RKO (cell line): ENCODE measurements at regions not wholly inside any gene's neighbourhood (a gene's known extent, or its start where the extent isn't known, plus 50 kb on each side); places are given as distances from the start of the nearest gene placed in this dataset.
"Not testable (repeated sequence)": the region's sequence is repeated elsewhere in the genome, so short reads cannot be mapped to it uniquely, and the experiment has no call there.

Source experiments
- DNase-seq: peaks from one replicate; pipeline ENCODE4 v3.0.0-alpha.2; 2016; ENCODE audit warnings: low spot score

- DNase-seq: no peak
Measured at GRCh38 chr18:73681912-73682311, 465.7 kb downstream of the FBXO15 start.

DNA sequence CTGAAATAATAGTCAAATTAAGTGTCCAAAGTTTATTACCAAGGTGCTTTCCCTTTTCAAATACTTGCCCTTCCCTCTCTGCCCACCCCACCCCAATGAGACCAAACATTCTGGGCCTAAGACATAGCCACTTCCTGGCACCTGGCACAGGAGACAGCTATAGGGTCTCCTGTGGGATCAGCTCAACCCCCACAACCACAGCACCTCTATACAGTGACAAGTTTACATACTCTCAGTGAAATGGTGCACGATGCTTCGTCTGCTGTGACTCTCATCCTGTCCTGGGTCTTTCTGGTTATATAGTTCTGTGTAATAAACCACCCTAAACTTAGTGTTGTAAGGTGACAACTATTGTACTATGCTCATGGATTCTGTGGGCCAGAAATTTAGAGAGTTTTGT lies 466.2 kb downstream of the FBXO15 start:
- no peak for DNase-seq

GRCh38 chr18:73679941-73680712 lies 467.5 kb downstream of the FBXO15 start:
- no peak for DNase-seq

GRCh38 chr18:73677450-73677849 lies 470.2 kb downstream of the FBXO15 start:
- no peak for DNase-seq

GRCh38 chr18:73674125-73674865 lies 473.3 kb downstream of the FBXO15 start:
- no peak for DNase-seq

- not testable (repeated sequence) for DNase-seq
Measured at GRCh38 chr18:73671480-73671879, 476.2 kb downstream of the FBXO15 start.

DNA sequence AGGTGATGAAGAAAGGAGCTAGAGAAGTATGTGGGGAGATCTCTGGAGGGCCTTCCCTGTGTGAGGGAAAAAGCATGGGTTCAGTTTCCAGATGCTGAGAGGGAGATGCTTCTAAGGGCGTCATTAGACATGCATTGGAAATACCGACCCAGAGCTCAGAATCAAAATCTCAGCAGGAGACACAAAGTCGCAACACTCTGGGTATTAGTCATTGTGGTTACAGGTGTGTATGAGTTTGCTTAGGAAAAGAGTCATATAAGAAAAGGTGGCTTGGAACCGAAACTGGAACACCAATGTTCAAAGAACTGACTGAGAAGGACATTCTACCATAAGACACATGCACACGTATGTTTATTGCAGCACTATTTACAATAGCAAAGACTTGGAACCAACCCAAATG lies 477.1 kb downstream of the FBXO15 start:
- DNase-seq: no peak

- no peak for DNase-seq
Measured at GRCh38 chr18:73670039-73670438, 477.6 kb downstream of the FBXO15 start.

DNA sequence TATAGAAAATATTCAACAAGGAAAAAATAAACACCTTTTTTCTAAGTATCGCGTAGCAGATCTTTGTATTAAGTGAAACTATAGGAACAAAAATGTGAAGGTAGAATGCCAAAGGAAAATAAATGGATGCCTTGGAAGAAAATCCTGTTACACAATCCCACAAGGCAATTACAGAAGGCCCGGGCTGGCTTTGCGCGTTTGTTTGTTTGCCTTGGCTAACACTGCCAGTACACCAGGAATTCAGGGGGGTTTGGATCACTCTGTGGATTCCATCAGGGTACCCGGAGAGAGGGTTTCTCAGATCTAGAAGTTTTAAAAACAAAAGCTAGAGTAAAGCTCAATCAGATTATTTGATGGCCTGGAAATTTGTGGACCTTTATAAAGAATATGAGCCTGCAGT lies 478.3 kb downstream of the FBXO15 start:
- no peak for DNase-seq

GRCh38 chr18:73668051-73668450 lies 479.6 kb downstream of the FBXO15 start:
- no peak for DNase-seq

DNA sequence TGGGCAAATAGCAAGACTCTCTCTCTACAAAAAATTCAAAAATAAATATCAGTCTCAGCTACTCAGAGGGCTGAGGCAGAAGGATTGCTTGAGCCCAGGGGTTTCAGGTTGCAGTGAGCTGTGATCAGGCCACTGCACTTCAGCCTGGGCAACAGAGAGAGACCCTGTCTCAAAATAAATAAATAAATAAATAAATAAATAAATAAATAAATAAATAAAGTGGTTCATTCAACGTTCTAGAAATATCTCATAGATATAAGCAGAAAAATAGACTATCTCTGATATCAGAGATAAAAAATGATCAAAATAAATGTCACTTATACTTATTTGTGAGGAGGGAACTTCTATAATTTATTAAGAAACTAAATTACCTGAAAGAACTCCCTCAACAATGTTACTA lies 480.9 kb downstream of the FBXO15 start:
- no peak for DNase-seq

DNA sequence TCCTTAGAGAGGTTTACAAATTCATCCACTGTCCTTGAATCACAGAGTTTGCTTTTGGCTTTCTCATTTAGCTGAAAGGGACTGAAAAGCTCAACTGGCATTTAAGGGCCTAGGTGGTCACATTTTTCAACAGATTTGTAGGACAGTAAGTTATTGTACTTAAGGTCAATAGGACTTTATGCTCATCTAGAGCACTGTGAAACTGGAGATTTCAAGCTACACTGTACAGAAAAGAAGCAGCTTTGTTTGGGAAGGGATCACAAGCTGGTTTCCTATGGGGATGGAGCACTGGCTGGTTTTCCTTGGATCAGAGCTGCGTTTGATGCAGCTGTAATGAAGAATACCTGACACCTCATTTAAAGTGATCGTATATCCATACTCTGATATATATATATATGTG lies 482.7 kb downstream of the FBXO15 start:
- no peak for DNase-seq

DNA sequence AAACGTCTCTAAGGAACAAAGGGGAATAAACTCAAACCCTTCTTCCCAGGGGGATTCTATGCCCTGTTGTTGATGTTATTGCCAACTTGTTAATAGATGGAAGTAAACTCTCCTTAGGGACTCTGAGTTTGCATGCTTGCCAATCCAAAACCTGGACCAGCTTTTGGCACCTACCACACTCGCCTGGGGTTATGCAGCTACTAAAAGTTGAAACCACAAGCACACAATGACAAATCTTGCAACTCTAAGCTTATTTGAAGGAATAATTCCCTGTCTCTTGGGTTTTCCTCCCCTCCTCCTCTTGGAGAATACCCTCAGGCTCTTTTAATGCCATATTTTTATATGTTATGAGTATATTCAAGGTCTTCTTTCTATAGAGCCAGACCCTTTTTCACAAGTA lies 484.1 kb downstream of the FBXO15 start:
- DNase-seq: no peak

- no peak for DNase-seq
Measured at GRCh38 chr18:73662421-73662820, 485.2 kb downstream of the FBXO15 start.

GRCh38 chr18:73660931-73661856 lies 486.4 kb downstream of the FBXO15 start:
- DNase-seq: no peak

DNA sequence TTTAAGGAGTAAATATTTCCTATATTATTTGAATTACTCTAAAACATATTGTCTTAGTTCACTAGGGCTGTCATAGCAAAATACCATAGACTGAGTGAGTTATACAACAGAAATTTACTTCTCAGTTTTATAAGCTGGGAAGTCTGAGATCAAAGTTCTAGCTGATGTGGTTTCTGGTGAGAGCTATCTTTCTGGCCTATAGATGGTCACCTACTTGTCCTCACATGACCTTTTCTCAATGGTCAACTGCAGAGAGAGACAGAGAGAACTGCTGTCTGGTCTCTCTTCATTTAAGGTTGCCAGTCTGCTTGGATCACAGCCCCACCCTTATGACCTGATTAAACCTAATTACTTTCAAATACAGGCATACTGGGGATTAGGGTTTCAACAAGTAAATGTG lies 490.9 kb downstream of the FBXO15 start:
- no peak for DNase-seq

GRCh38 chr18:73653827-73654226 lies 493.8 kb downstream of the FBXO15 start:
- DNase-seq: no peak

GRCh38 chr18:73653251-73653650 lies 494.4 kb downstream of the FBXO15 start:
- no peak for DNase-seq

DNA sequence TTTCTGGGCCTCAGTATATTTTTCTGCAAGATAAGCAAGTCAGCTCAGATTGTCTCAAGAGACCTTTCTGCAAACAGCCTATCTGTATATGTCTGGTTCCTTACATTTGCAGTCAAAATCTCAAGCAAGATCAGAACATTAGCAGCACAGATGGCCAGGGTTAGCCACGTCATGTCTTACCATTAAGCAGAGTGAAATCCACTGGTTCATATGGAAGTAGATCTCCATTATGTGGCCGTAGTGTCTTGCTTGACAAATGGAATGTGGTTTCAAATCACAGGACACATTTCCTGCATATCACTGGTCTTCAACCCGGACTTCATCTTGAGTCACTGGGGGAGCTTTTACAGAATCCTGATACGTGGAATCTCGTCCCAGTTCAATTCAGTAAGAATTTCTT lies 500.2 kb downstream of the FBXO15 start:
- no peak for DNase-seq

DNA sequence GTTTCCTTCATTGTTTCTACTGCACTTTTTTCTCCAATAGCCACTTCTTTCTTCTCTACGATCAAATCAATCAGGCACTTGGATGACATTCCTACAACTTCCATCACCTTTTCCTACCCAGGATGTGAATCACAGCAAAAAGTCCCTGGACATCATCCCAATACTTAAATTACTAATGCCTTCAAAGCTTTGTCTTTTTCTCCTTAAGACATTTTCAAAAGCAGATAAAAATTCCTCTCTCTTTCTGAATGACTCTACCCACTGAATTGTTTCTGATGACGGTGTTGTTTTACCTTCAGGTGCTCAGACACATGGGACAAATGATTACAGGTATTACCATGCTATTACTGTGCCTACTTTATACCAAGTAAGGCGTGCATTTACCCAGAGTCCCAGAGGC lies 500.9 kb downstream of the FBXO15 start:
- DNase-seq: peak; percentile 8

- no peak for DNase-seq
Measured at GRCh38 chr18:73646196-73646595, 501.4 kb downstream of the FBXO15 start.

DNA sequence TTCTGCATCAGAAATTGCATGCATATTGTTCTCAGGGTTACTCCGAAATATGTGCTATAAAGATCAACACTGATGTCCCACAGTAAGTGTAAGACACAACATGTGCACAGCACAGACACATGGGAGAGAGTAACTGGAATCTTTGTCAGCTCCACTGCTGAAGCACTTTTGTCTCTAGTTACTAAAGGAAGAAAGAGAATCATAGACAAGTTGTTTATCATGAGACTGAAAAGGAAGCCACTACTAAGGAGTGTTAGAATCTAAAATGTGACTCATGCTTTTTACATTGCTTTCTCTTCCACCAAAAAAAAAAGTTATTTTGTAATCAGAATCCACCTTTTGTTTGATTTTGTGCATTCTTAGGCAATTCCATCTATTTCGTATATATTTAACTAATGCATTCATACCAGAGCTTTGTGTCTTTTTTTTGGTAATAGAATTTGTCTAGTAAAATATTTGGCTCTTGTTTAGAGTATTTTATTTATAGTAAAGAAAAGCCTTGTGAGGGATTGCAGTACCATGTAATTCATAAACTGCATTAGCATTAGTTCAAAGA lies 502.4 kb downstream of the FBXO15 start:
- no peak for DNase-seq
